ENCODE measurements at regions not wholly inside any gene's neighbourhood (a gene's known extent, or its start where the extent isn't known, plus 50 kb on each side); places are given as distances from the start of the nearest gene placed in this dataset.

DNA sequence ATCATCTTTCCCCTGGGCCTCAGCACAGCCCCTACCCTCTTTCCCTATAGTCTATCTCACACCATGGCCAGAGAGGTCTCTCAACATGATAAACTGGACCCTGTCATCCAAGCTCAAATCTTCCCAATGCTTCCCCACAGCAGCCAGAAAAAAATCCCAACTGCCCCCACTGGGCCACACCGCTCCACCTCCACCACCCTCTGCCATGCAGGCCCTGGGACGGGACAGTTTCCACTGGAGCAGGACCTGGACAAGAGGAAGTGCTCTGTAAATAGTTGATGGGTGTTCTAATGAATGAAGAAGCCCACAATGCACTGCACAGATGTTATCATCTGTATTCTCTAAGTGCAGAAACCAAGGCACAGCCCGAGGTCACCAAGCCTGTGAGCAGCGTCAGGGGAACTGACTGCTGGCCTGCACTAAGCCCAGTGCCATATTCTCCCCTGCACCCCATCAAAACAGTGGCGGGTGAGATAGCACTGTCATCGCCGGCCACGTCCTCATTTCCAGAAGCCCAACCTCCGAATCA lies 161.1 kb downstream of the NUP210 start:
- no peak for TF ChIP-seq POLR2A (IDR thresholded peaks at IDR 0.05)
- TF ChIP-seq, protein P1, sequence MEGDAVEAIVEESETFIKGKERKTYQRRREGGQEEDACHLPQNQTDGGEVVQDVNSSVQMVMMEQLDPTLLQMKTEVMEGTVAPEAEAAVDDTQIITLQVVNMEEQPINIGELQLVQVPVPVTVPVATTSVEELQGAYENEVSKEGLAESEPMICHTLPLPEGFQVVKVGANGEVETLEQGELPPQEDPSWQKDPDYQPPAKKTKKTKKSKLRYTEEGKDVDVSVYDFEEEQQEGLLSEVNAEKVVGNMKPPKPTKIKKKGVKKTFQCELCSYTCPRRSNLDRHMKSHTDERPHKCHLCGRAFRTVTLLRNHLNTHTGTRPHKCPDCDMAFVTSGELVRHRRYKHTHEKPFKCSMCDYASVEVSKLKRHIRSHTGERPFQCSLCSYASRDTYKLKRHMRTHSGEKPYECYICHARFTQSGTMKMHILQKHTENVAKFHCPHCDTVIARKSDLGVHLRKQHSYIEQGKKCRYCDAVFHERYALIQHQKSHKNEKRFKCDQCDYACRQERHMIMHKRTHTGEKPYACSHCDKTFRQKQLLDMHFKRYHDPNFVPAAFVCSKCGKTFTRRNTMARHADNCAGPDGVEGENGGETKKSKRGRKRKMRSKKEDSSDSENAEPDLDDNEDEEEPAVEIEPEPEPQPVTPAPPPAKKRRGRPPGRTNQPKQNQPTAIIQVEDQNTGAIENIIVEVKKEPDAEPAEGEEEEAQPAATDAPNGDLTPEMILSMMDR (IDR thresholded peaks at IDR 0.05) = no peak

Data from testis (tissue), 2 donors.